HL-60 (cell line): ENCODE measurements at regions not wholly inside any gene's neighbourhood (a gene's known extent, or its start where the extent isn't known, plus 50 kb on each side); places are given as distances from the start of the nearest gene placed in this dataset.

Source experiments
- DNase-seq, 2 experiments: peaks; one replicate each; pipeline ENCODE4 v3.0.0-alpha.2; 2010 to 2020; ENCODE audit warnings: low read depth in 1 of 2, low spot score in 1 of 2
- H3K27ac ChIP-seq: fragments of 250-450 bp; sonication (Bioruptor Pico); replicated peaks from 2 replicates; pipeline ENCODE4 v1.5.1; 2020; ENCODE audit warnings: mild to moderate bottlenecking, moderate library complexity
- H3K27me3 ChIP-seq: fragments of 250-450 bp; sonication (Bioruptor Pico); 2 replicates; pipeline ENCODE4 v1.5.1; 2021; ENCODE audit warnings: mild to moderate bottlenecking, moderate library complexity; ENCODE audit not compliant: insufficient read depth, poor library complexity, severe bottlenecking
- H3K4me3 ChIP-seq: replicated peaks from 2 replicates; pipeline ENCODE4 v1.5.1; 2011; ENCODE audit warnings: mild to moderate bottlenecking, control low read depth, low read length; ENCODE audit not compliant: insufficient read depth
- CTCF ChIP-seq: IDR thresholded peaks from one replicate; pipeline ENCODE4 v1.5.1; 2011; ENCODE audit warnings: low read length, control low read depth, inconsistent platforms; ENCODE audit not compliant: insufficient read depth
- GABPA ChIP-seq: IDR thresholded peaks from 2 replicates; pipeline ENCODE4 v1.6.1; 2012; ENCODE audit warnings: low read depth
- POLR2AphosphoS5 ChIP-seq: IDR thresholded peaks from 2 replicates; pipeline ENCODE4 v1.6.1; 2012; ENCODE audit warnings: low read depth
- REST ChIP-seq: IDR thresholded peaks from 2 replicates; pipeline ENCODE4 v1.6.1; 2012; ENCODE audit warnings: low read depth; ENCODE audit not compliant: insufficient replicate concordance
- SPI1 ChIP-seq: IDR thresholded peaks from 2 replicates; pipeline ENCODE4 v1.6.1; 2012; ENCODE audit warnings: low read depth, mild to moderate bottlenecking, borderline replicate concordance

- TF ChIP-seq REST, result no peak
- no peak for TF ChIP-seq SPI1
- no peak for TF ChIP-seq POLR2AphosphoS5
- TF ChIP-seq GABPA, result no peak
- no peak for TF ChIP-seq CTCF
- DNase-seq, result no peak
- Histone ChIP-seq H3K4me3 (no peak overlapping the region), H3K27me3 (peaks cover 3% of the 10 kb centered on the region), H3K27ac (no peak overlapping the region)
These were observed 618.1 kb downstream of the MED13L start for GRCh38 chr12:115659422-115659821.

- TF ChIP-seq REST (no peak), GABPA (no peak), SPI1 (no peak), POLR2AphosphoS5 (no peak), CTCF (no peak)
- Histone ChIP-seq H3K27ac (no peak overlapping the region), H3K4me3 (no peak overlapping the region), H3K27me3 (peaks cover 3% of the 10 kb centered on the region)
- DNase-seq, result no peak
These were observed 620.1 kb downstream of the MED13L start for GRCh38 chr12:115657081-115658013.

GRCh38 chr12:115650026-115650425 lies 627.5 kb downstream of the MED13L start:
- TF ChIP-seq POLR2AphosphoS5, result no peak
- H3K27me3 ChIP-seq, result no peaks in the 10 kb centered on the region

GRCh38 chr12:115648463-115648862 lies 629.0 kb downstream of the MED13L start:
- no peak overlapping the region for H3K27ac ChIP-seq
- TF ChIP-seq GABPA (no peak), SPI1 (no peak), REST (no peak), CTCF (no peak), POLR2AphosphoS5 (no peak)
- no peaks in the 10 kb centered on the region for H3K27me3 ChIP-seq
- H3K4me3 ChIP-seq, result no peak overlapping the region
- DNase-seq, result no peak

More at GRCh38 chr12:115650026-115650425, 627.5 kb downstream of the MED13L start:
- no peak for DNase-seq
- H3K4me3 ChIP-seq, result no peak overlapping the region
- H3K27ac ChIP-seq, result no peak overlapping the region
